Breast epithelium (tissue), 3 donors: ENCODE measurements at regions not wholly inside any gene's neighbourhood (a gene's known extent, or its start where the extent isn't known, plus 50 kb on each side); places are given as distances from the start of the nearest gene placed in this dataset.

Experiments used
- POLR2A ChIP-seq: fragments of 450-650 bp; IDR thresholded peaks from one replicate; pipeline ENCODE4 v1.6.1; 2016; ENCODE audit warnings: antibody characterized with exemption, mild to moderate bottlenecking, moderate library complexity
- POLR2AphosphoS5 ChIP-seq, 3 donors: sonication (generic); formaldehyde crosslinking; IDR thresholded peaks; one replicate each; pipeline ENCODE4 v1.6.1; 2017; ENCODE audit warnings: antibody characterized with exemption in 3 of 3
- TF ChIP-seq, protein P1 (sequence below), 3 donors: fragments of 450-650 bp; IDR thresholded peaks; one replicate each; pipeline ENCODE4 v1.5.1; 2016 to 2017; ENCODE audit warnings: antibody characterized with exemption in 3 of 3, mild to moderate bottlenecking in 3 of 3, moderate library complexity in 3 of 3

DNA sequence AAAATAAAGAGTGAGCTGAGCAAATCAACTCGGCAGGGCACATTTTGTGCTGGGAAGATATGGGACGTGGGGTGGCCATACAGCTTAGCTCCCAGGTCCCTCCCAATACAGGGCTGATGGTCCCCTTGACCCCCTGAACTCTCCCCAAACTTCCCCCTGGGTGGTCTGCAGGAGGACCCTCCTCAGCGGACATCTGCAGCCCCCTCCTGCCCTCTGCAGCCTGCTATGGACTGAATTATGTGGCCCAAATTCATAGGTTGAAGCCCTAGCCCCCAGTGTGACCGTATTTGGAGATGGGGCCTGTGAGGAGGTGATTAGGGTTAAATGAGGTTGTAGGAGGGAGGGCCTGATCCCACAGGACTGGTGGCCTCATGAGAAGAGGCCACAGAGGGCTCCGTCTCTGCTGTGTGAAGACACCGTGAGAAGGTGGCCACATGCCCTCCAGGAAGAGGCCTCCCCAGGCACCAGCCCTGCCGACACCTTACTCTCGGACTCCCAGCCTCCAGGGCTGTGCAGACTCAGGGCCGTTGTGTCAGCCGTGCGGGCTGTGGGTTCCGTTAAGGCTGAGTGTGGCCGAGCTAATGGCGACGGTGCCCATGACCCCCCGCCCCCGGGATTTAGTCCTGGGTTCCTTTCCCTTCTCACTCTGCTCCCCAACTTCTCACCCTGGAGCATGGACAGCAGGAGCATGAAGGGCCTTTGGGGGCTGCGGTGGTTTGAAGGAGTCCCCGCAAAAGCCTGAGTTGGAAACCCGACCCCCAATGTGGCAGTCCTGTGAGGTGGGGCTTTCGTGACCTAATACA is 1042.8 kb downstream of the BRD1 start:
- TF ChIP-seq, protein P1, sequence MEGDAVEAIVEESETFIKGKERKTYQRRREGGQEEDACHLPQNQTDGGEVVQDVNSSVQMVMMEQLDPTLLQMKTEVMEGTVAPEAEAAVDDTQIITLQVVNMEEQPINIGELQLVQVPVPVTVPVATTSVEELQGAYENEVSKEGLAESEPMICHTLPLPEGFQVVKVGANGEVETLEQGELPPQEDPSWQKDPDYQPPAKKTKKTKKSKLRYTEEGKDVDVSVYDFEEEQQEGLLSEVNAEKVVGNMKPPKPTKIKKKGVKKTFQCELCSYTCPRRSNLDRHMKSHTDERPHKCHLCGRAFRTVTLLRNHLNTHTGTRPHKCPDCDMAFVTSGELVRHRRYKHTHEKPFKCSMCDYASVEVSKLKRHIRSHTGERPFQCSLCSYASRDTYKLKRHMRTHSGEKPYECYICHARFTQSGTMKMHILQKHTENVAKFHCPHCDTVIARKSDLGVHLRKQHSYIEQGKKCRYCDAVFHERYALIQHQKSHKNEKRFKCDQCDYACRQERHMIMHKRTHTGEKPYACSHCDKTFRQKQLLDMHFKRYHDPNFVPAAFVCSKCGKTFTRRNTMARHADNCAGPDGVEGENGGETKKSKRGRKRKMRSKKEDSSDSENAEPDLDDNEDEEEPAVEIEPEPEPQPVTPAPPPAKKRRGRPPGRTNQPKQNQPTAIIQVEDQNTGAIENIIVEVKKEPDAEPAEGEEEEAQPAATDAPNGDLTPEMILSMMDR (IDR thresholded peaks at IDR 0.05): no peak
- TF ChIP-seq POLR2AphosphoS5 (IDR thresholded peaks at IDR 0.05) (no peak), POLR2A (no peak)
